Common myeloid progenitor, CD34-positive (primary cell): ENCODE measurements at regions not wholly inside any gene's neighbourhood (a gene's known extent, or its start where the extent isn't known, plus 50 kb on each side); places are given as distances from the start of the nearest gene placed in this dataset.

ENCODE experiments used
- CTCF ChIA-PET: fragments of 350-600 bp; sonication (Branson Sonifier 250); formaldehyde crosslinking; loops from one replicate; lab custom pipeline; 2021; ENCODE audit warnings: antibody characterized with exemption; lab: Charles Lee
- POLR2A ChIA-PET: fragments of 350-600 bp; sonication (Branson Sonifier 250); formaldehyde crosslinking; loops from one replicate; lab custom pipeline; 2021; ENCODE audit warnings: antibody characterized with exemption; lab: Charles Lee
- DNase-seq, 3 donors: peaks; one replicate each; pipeline versions ENCODE4 v3.0.0 to v3.0.0-alpha.2; 2013
- H3K27ac ChIP-seq, 2 experiments: 1 replicate in 1 of 2; 2 replicates in 1 of 2; pipeline ENCODE4 v1.7.0; 2013; ENCODE audit warnings: inconsistent platforms in 2 of 2, low read length in 2 of 2, mild to moderate bottlenecking in 2 of 2, low read depth in 1 of 2, moderate library complexity in 1 of 2; ENCODE audit not compliant: severe bottlenecking in 2 of 2, insufficient read depth in 1 of 2, poor library complexity in 1 of 2
- H3K27me3 ChIP-seq, 5 experiments: replicated peaks in 2 of 5; 1 replicate in 3 of 5; 2 replicates in 2 of 5; pipeline versions ENCODE4 v1.6.1 to v1.7.0; 2013; ENCODE audit warnings: low read length in 4 of 5, mild to moderate bottlenecking in 2 of 5, moderate library complexity in 2 of 5, inconsistent platforms in 1 of 5; ENCODE audit not compliant: insufficient read depth in 5 of 5, control insufficient read depth in 4 of 5
- H3K36me3 ChIP-seq, 4 experiments: 1 replicate in 2 of 4; 2 replicates in 2 of 4; pipeline versions ENCODE4 v1.6.1 to v1.7.0; 2013; ENCODE audit warnings: low read length in 3 of 4, control low read depth in 1 of 4, mild to moderate bottlenecking in 1 of 4; ENCODE audit not compliant: control insufficient read depth in 4 of 4, insufficient read depth in 4 of 4
- H3K4me1 ChIP-seq, 4 experiments: 1 replicate in 3 of 4; 2 replicates in 1 of 4; pipeline versions ENCODE4 v1.6.1 to v1.7.1; 2013; ENCODE audit warnings: low read length in 3 of 4, mild to moderate bottlenecking in 3 of 4, control low read depth in 1 of 4, inconsistent platforms in 1 of 4, moderate library complexity in 1 of 4; ENCODE audit not compliant: control insufficient read depth in 4 of 4, insufficient read depth in 4 of 4; ENCODE audit errors: control extremely low read depth in 1 of 4
- H3K4me3 ChIP-seq, 7 experiments: 1 replicate in 4 of 7; 2 replicates in 3 of 7; pipeline versions ENCODE4 v1.5.1 to v1.7.0; 2013; ENCODE audit warnings: mild to moderate bottlenecking in 7 of 7, low read length in 6 of 7, moderate library complexity in 6 of 7, inconsistent platforms in 2 of 7, low read depth in 2 of 7, control low read depth in 1 of 7; ENCODE audit not compliant: insufficient read depth in 4 of 7, control insufficient read depth in 1 of 7; ENCODE audit errors: extremely low read depth in 1 of 7
- H3K9me3 ChIP-seq, 5 experiments: 1 replicate in 4 of 5; 2 replicates in 1 of 5; pipeline versions ENCODE4 v1.6.1 to v1.7.1; 2013; ENCODE audit warnings: low read length in 4 of 5, mild to moderate bottlenecking in 2 of 5, inconsistent platforms in 1 of 5, low read depth in 1 of 5, moderate library complexity in 1 of 5; ENCODE audit not compliant: control insufficient read depth in 4 of 5, insufficient read depth in 2 of 5; ENCODE audit errors: control extremely low read depth in 1 of 5
- WGBS: methylation state at CpG from one replicate; pipeline ENCODE4 v1.1.5; 2013; ENCODE audit not compliant: insufficient coverage; 5-methylcytosine and 5-hydroxymethylcytosine counted together

DNA sequence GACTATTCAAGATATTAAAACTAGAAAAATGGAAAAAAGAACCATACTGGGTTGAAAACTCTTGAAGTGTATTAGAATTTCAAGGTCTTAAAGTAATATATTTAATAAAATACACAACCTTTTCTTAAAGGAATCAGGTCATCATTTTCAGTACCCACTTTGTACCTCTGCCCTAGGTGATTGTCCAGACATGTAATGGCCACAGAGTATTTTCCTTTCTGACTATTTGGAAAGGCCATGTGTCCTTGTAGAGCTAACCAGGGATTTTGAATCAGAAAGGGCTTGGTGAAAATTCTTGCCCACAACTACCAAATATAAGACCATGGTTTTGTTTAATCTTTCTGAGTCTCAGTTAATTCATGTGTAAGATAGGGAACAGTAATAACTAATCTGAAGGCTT, 91.4 kb upstream of the MLIP start:
- DNase-seq: no peak
- H3K27me3 ChIP-seq: no peaks in the 10 kb centered on the region
- CTCF ChIA-PET: no interaction called here
- no peaks in the 10 kb centered on the region for H3K36me3 ChIP-seq
- POLR2A ChIA-PET: no interaction called here
- no peak overlapping the region for H3K27ac ChIP-seq
- H3K9me3 ChIP-seq: no peaks in the 10 kb centered on the region
- H3K4me1 ChIP-seq: no peaks in the 10 kb centered on the region
- no peak overlapping the region for H3K4me3 ChIP-seq

- POLR2A ChIA-PET: no interaction called here
- H3K27me3 ChIP-seq: no peaks in the 10 kb centered on the region
- H3K4me3 ChIP-seq: no peak overlapping the region
- WGBS: 56% methylated on average over 3 of the region's 3 CpGs
- CTCF ChIA-PET: no interaction called here
- H3K9me3 ChIP-seq: no peaks in the 10 kb centered on the region
- H3K27ac ChIP-seq: no peak overlapping the region
- H3K4me1 ChIP-seq: no peaks in the 10 kb centered on the region
- no peaks in the 10 kb centered on the region for H3K36me3 ChIP-seq
- no peak for DNase-seq
Measured at GRCh38 chr6:54020334-54020733, 90.9 kb upstream of the MLIP start.

- no peak overlapping the region for H3K27ac ChIP-seq
- no peak for DNase-seq
- no peaks in the 10 kb centered on the region for H3K36me3 ChIP-seq
- POLR2A ChIA-PET: no interaction called here
- no peaks in the 10 kb centered on the region for H3K4me1 ChIP-seq
- CTCF ChIA-PET: no interaction called here
- H3K4me3 ChIP-seq: no peak overlapping the region
- H3K27me3 ChIP-seq: no peaks in the 10 kb centered on the region
- H3K9me3 ChIP-seq: no peaks in the 10 kb centered on the region
Measured at GRCh38 chr6:54026652-54027400, 84.4 kb upstream of the MLIP start.

DNA sequence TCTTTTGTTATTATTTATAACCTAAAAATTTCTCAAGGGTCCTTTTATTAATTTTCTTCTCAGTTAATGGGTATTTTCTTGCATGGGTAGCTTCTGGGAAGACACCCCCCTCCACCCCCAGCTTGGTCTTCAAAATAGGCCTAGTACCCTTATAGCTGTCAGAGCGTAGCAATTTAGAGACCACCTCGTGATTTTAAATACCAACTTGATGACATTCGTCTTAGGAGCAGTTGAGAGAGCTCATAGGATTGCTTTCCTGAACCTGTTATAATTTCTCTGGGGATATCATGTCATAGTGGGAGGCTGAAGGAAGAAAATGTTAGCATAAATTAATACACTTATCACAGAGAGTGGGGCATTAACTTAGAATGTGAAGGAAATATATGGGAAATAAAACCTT, 83.1 kb upstream of the MLIP start:
- ChIA-PET CTCF (no interaction called here), POLR2A (no interaction called here)
- Histone ChIP-seq H3K27ac (no peak overlapping the region), H3K4me3 (no peak overlapping the region), H3K9me3 (no peaks in the 10 kb centered on the region), H3K4me1 (no peaks in the 10 kb centered on the region), H3K36me3 (no peaks in the 10 kb centered on the region), H3K27me3 (no peaks in the 10 kb centered on the region)
- WGBS: 100% methylated on average over 2 of the region's 3 CpGs
- no peak for DNase-seq

DNA sequence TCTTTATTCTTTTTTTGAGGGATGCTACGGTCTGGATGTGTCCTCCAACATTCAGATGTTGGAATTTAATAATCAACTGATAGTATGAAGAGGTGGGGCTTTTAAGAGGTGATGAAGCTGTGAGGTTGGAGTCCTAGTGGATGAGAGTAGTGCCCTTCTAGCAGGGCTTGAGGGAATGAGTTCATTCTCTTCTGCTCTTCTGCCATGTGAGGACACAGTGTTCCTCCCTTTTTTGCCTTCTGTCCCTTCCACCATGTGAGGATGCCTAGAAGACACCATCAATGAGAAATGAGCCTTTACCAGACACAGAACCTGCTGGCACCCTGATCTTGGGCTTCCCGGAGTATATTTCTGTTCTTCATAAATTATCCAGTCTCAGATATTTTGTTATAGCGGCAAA, 82.1 kb upstream of the MLIP start:
- Histone ChIP-seq H3K27me3 (no peaks in the 10 kb centered on the region), H3K36me3 (no peaks in the 10 kb centered on the region), H3K4me1 (no peaks in the 10 kb centered on the region), H3K9me3 (no peaks in the 10 kb centered on the region), H3K27ac (no peak overlapping the region), H3K4me3 (no peak overlapping the region)
- CTCF ChIA-PET: no interaction called here
- DNase-seq: no peak
- POLR2A ChIA-PET: no interaction called here
- WGBS: 94% methylated on average over 2 of the region's 3 CpGs

DNA sequence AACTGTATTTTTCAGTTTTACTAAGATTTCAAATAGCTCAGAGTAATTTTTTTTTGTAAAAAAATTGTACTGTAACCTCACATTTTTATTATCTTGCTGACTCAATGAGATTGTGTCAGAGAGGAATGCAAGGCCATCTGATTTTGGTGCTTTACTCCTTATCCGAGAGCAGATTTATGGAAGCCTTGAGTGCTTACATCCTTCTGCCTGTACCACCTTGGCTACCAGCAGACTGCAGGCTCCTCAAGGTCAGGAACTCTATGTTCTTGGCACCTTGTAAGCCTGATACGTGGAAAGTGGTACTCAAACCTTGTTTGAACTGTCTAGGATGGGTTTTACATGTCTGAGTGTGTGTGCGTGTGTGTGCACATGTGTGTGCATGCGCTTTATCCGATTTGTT, 80.1 kb upstream of the MLIP start:
- Histone ChIP-seq H3K4me3 (no peak overlapping the region), H3K9me3 (no peaks in the 10 kb centered on the region), H3K27ac (no peak overlapping the region), H3K36me3 (no peaks in the 10 kb centered on the region), H3K27me3 (no peaks in the 10 kb centered on the region), H3K4me1 (no peaks in the 10 kb centered on the region)
- WGBS: 96% methylated on average over 5 of the region's 5 CpGs
- POLR2A ChIA-PET: no interaction called here
- no peak for DNase-seq
- CTCF ChIA-PET: no interaction called here

DNA sequence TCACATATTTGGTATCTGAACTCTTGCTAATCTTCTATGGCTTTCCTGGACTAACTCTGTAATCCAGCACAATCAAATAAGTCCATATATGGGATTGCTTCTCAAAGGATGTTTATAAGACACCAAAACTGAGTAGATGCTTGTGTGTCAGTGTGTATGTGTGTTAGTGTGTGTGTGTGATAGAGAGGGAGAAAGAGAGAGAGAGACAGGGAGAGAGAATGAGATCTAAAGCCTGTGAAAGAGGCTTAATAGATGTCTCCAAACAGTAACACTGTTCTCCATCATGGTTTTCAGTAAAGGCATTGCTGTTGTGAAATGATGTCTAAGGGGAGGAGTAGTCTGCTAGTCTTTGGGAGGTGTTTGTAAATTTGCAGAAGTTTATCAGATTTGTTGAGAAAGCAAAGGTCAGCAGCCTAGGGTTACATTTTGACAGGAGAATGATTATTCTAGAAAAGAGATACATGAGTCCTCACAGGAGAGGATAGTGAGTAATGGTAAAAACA, 73.9 kb upstream of the MLIP start:
- H3K9me3 ChIP-seq: no peaks in the 10 kb centered on the region
- no peaks in the 10 kb centered on the region for H3K4me1 ChIP-seq
- no peak overlapping the region for H3K4me3 ChIP-seq
- no peak for DNase-seq
- no peaks in the 10 kb centered on the region for H3K27me3 ChIP-seq
- H3K27ac ChIP-seq: no peak overlapping the region
- ChIA-PET CTCF (no interaction called here), POLR2A (no interaction called here)
- no peaks in the 10 kb centered on the region for H3K36me3 ChIP-seq
